Neural cell (in vitro differentiated cells): ENCODE measurements at regions not wholly inside any gene's neighbourhood (a gene's known extent, or its start where the extent isn't known, plus 50 kb on each side); places are given as distances from the start of the nearest gene placed in this dataset.

Source experiments
- H2AFZ ChIP-seq: fragments of 200-600, 300-800 bp; sonication (generic), shearing (Covaris generic); 2 replicates; pipeline ENCODE4 v1.6.0; 2014; ENCODE audit warnings: low read depth, mild to moderate bottlenecking, antibody characterized with exemption, low read length, moderate library complexity
- H3F3A ChIP-seq: fragments of 200-600 bp; shearing (Covaris generic); 2 replicates; pipeline ENCODE4 v1.6.1; 2016; ENCODE audit warnings: mild to moderate bottlenecking, moderate library complexity, mixed read lengths, antibody characterized with exemption, low read length; ENCODE audit not compliant: insufficient read depth, poor library complexity, severe bottlenecking
- H3K27ac ChIP-seq: fragments of 200-600, 300-800 bp; sonication (generic), shearing (Covaris generic); 2 replicates; pipeline ENCODE4 v1.5.1; 2014; ENCODE audit warnings: mild to moderate bottlenecking, low read length, moderate library complexity
- H3K27me3 ChIP-seq: fragments of 300-800, 200-600 bp; sonication (generic), shearing (Covaris generic); 2 replicates; pipeline ENCODE4 v1.6.0; 2014; ENCODE audit warnings: mild to moderate bottlenecking, low read depth, low read length, moderate library complexity; ENCODE audit not compliant: insufficient read depth
- H3K36me3 ChIP-seq: fragments of 300-800, 200-600 bp; sonication (generic), shearing (Covaris generic); 2 replicates; pipeline ENCODE4 v1.5.1; 2014; ENCODE audit warnings: mild to moderate bottlenecking, antibody characterized with exemption, low read length, moderate library complexity; ENCODE audit not compliant: insufficient read depth
- H3K4me2 ChIP-seq: fragments of 300-800, 200-600 bp; sonication (generic), shearing (Covaris generic); 2 replicates; pipeline ENCODE4 v1.6.0; 2014; ENCODE audit warnings: mild to moderate bottlenecking, low read length
- H3K4me3 ChIP-seq: fragments of 300-800, 200-600 bp; sonication (generic), shearing (Covaris generic); 2 replicates; pipeline ENCODE4 v1.5.1; 2014; ENCODE audit warnings: mild to moderate bottlenecking, low read length, moderate library complexity
- H3K79me2 ChIP-seq: fragments of 200-600 bp; shearing (Covaris generic); replicated peaks from 2 replicates; pipeline ENCODE4 v1.6.0; 2014; ENCODE audit warnings: mild to moderate bottlenecking, low read length, moderate library complexity; ENCODE audit not compliant: insufficient read depth
- H3K9ac ChIP-seq: fragments of 300-800, 200-600 bp; sonication (generic), shearing (Covaris generic); 2 replicates; pipeline ENCODE4 v1.6.1; 2016; ENCODE audit warnings: mild to moderate bottlenecking, low read length, mixed read lengths
- H3K9me2 ChIP-seq: fragments of 200-600 bp; shearing (Covaris generic); 2 replicates; pipeline ENCODE4 v1.6.1; 2016; ENCODE audit warnings: mild to moderate bottlenecking, low read length, mixed read lengths; ENCODE audit not compliant: insufficient read depth
- H3K9me3 ChIP-seq: fragments of 200-600, 300-800 bp; sonication (generic), shearing (Covaris generic); 2 replicates; pipeline ENCODE4 v1.6.1; 2016; ENCODE audit warnings: mild to moderate bottlenecking, mixed run types, low read length, moderate library complexity, mixed read lengths
- H4K20me1 ChIP-seq: fragments of 200-600 bp; shearing (Covaris generic); 2 replicates; pipeline ENCODE4 v1.6.1; 2016; ENCODE audit warnings: mild to moderate bottlenecking, mixed run types; ENCODE audit not compliant: insufficient read depth
- EP300 ChIP-seq: fragments of 450-650 bp; conservative IDR thresholded peaks from 2 replicates; pipeline ENCODE4 v1.6.1; 2014; ENCODE audit warnings: antibody characterized with exemption, mild to moderate bottlenecking, moderate library complexity; ENCODE audit not compliant: poor library complexity, severe bottlenecking
- EZH2 ChIP-seq: fragments of 200-600, 300-800 bp; shearing (Covaris generic), sonication (generic); IDR thresholded peaks from 2 replicates; pipeline ENCODE4 v1.6.1; 2014; ENCODE audit warnings: antibody characterized with exemption, low read length, borderline replicate concordance, mild to moderate bottlenecking; ENCODE audit not compliant: insufficient read depth, poor library complexity, severe bottlenecking
- MXI1 ChIP-seq: fragments of 450-650 bp; conservative IDR thresholded peaks from 2 replicates; pipeline ENCODE4 v1.6.1; 2014; ENCODE audit warnings: antibody characterized with exemption, mild to moderate bottlenecking; ENCODE audit not compliant: poor library complexity, severe bottlenecking
- POLR2AphosphoS5 ChIP-seq: IDR thresholded peaks from 2 replicates; pipeline ENCODE4 v1.6.1; 2012
- RAD21 ChIP-seq: fragments of 450-650 bp; conservative IDR thresholded peaks from 2 replicates; pipeline ENCODE4 v1.6.1; 2014; ENCODE audit warnings: antibody characterized with exemption, mild to moderate bottlenecking, moderate library complexity
- SMC3 ChIP-seq: fragments of 450-650 bp; conservative IDR thresholded peaks from 2 replicates; pipeline ENCODE4 v1.6.1; 2014; ENCODE audit warnings: antibody characterized with exemption, mild to moderate bottlenecking, moderate library complexity; ENCODE audit not compliant: poor library complexity
- TAF1 ChIP-seq: IDR thresholded peaks from 2 replicates; pipeline ENCODE4 v1.6.1; 2012; ENCODE audit warnings: low read depth
- TF ChIP-seq, protein P1 (sequence below): fragments of 450-650 bp; IDR thresholded peaks from 2 replicates; pipeline ENCODE4 v1.5.1; 2014; ENCODE audit warnings: antibody characterized with exemption, mild to moderate bottlenecking, moderate library complexity; ENCODE audit not compliant: poor library complexity, severe bottlenecking
- TF ChIP-seq, protein P2 (sequence below): IDR thresholded peaks from 2 replicates; pipeline ENCODE4 v1.6.1; 2012; ENCODE audit warnings: borderline replicate concordance

GRCh38 chr6:167504385-167504961 is 179.6 kb downstream of the TTLL2 start:
- no peaks in the 10 kb centered on the region for H4K20me1 ChIP-seq
- no peaks in the 10 kb centered on the region for H3K27me3 ChIP-seq
- H3K27ac ChIP-seq = no peak overlapping the region
- no peak overlapping the region for H3K4me3 ChIP-seq
- H3K4me2 ChIP-seq = no peak overlapping the region
- H2AFZ ChIP-seq = no peak overlapping the region
- H3K9me2 ChIP-seq = no peaks in the 10 kb centered on the region
- H3K9ac ChIP-seq = no peak overlapping the region
- no peaks in the 10 kb centered on the region for H3K9me3 ChIP-seq
- TF ChIP-seq SMC3 (no peak), POLR2AphosphoS5 (no peak), EZH2 (no peak)
- H3K36me3 ChIP-seq = no peaks in the 10 kb centered on the region
- H3F3A ChIP-seq = no peaks in the 10 kb centered on the region
- H3K79me2 ChIP-seq = no peaks in the 10 kb centered on the region

- no peak overlapping the region for H3K9ac ChIP-seq
- no peaks in the 10 kb centered on the region for H3F3A ChIP-seq
- H3K27me3 ChIP-seq = no peaks in the 10 kb centered on the region
- no peaks in the 10 kb centered on the region for H3K9me3 ChIP-seq
- H3K27ac ChIP-seq = no peak overlapping the region
- TF ChIP-seq, protein P1, sequence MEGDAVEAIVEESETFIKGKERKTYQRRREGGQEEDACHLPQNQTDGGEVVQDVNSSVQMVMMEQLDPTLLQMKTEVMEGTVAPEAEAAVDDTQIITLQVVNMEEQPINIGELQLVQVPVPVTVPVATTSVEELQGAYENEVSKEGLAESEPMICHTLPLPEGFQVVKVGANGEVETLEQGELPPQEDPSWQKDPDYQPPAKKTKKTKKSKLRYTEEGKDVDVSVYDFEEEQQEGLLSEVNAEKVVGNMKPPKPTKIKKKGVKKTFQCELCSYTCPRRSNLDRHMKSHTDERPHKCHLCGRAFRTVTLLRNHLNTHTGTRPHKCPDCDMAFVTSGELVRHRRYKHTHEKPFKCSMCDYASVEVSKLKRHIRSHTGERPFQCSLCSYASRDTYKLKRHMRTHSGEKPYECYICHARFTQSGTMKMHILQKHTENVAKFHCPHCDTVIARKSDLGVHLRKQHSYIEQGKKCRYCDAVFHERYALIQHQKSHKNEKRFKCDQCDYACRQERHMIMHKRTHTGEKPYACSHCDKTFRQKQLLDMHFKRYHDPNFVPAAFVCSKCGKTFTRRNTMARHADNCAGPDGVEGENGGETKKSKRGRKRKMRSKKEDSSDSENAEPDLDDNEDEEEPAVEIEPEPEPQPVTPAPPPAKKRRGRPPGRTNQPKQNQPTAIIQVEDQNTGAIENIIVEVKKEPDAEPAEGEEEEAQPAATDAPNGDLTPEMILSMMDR = no peak
- TF ChIP-seq EP300 = no peak
- TF ChIP-seq EZH2 = no peak
- TF ChIP-seq RAD21 = no peak
- no peak for TF ChIP-seq TAF1
- TF ChIP-seq, protein P2, sequence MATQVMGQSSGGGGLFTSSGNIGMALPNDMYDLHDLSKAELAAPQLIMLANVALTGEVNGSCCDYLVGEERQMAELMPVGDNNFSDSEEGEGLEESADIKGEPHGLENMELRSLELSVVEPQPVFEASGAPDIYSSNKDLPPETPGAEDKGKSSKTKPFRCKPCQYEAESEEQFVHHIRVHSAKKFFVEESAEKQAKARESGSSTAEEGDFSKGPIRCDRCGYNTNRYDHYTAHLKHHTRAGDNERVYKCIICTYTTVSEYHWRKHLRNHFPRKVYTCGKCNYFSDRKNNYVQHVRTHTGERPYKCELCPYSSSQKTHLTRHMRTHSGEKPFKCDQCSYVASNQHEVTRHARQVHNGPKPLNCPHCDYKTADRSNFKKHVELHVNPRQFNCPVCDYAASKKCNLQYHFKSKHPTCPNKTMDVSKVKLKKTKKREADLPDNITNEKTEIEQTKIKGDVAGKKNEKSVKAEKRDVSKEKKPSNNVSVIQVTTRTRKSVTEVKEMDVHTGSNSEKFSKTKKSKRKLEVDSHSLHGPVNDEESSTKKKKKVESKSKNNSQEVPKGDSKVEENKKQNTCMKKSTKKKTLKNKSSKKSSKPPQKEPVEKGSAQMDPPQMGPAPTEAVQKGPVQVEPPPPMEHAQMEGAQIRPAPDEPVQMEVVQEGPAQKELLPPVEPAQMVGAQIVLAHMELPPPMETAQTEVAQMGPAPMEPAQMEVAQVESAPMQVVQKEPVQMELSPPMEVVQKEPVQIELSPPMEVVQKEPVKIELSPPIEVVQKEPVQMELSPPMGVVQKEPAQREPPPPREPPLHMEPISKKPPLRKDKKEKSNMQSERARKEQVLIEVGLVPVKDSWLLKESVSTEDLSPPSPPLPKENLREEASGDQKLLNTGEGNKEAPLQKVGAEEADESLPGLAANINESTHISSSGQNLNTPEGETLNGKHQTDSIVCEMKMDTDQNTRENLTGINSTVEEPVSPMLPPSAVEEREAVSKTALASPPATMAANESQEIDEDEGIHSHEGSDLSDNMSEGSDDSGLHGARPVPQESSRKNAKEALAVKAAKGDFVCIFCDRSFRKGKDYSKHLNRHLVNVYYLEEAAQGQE = no peak
- TF ChIP-seq POLR2AphosphoS5 = no peak
- no peak for TF ChIP-seq MXI1
- no peak for TF ChIP-seq SMC3
- H3K4me2 ChIP-seq = no peak overlapping the region
- H3K9me2 ChIP-seq = no peaks in the 10 kb centered on the region
- H3K36me3 ChIP-seq = no peaks in the 10 kb centered on the region
- no peaks in the 10 kb centered on the region for H3K79me2 ChIP-seq
- H4K20me1 ChIP-seq = no peaks in the 10 kb centered on the region
- H2AFZ ChIP-seq = no peak overlapping the region
- no peak overlapping the region for H3K4me3 ChIP-seq
Observed at GRCh38 chr6:167505199-167505598, 180.3 kb downstream of the TTLL2 start.

GRCh38 chr6:167505782-167506181 is 180.9 kb downstream of the TTLL2 start:
- Histone ChIP-seq H3K27me3 (no peaks in the 10 kb centered on the region), H3K9me2 (no peaks in the 10 kb centered on the region), H3K9me3 (no peaks in the 10 kb centered on the region), H3K27ac (no peak overlapping the region), H3K36me3 (no peaks in the 10 kb centered on the region), H3F3A (no peaks in the 10 kb centered on the region), H3K4me3 (no peak overlapping the region), H3K9ac (no peak overlapping the region), H4K20me1 (no peaks in the 10 kb centered on the region), H2AFZ (no peak overlapping the region), H3K4me2 (no peak overlapping the region), H3K79me2 (no peaks in the 10 kb centered on the region)
- no peak for TF ChIP-seq EZH2
- TF ChIP-seq, protein P1 = no peak
- no peak for TF ChIP-seq SMC3
- TF ChIP-seq TAF1 = no peak
- no peak for TF ChIP-seq MXI1
- no peak for TF ChIP-seq RAD21
- no peak for TF ChIP-seq POLR2AphosphoS5
- TF ChIP-seq EP300 = no peak
- TF ChIP-seq, protein P2 = no peak
